ENCODE measurements at regions not wholly inside any gene's neighbourhood (a gene's known extent, or its start where the extent isn't known, plus 50 kb on each side); places are given as distances from the start of the nearest gene placed in this dataset.

- no peaks in the 10 kb centered on the region for H3K4me1 ChIP-seq (ENCODE audit: control insufficient read depth, insufficient read depth, low read length)
- H3K36me3 ChIP-seq (ENCODE audit: control insufficient read depth in 2 of 2, insufficient read depth in 2 of 2, low read length in 2 of 2), result no peaks in the 10 kb centered on the region
- H3K9ac ChIP-seq (ENCODE audit: low read length in 2 of 2), result no peak overlapping the region
- H3K4me3 ChIP-seq (ENCODE audit: low read length in 2 of 2), result no peak overlapping the region
- peaks cover 0 to 2% of the 10 kb centered on the region in 2 donors for H3K9me3 ChIP-seq (ENCODE audit: control insufficient read depth in 2 of 2, low read length in 2 of 2)
- no peaks in the 10 kb centered on the region for H3K27me3 ChIP-seq (ENCODE audit: control insufficient read depth in 1 of 2, insufficient read depth in 2 of 2, low read length in 2 of 2)
- H3K27ac ChIP-seq (ENCODE audit: low read length), result no peak overlapping the region
Observed at GRCh38 chr2:83565626-83566025, 893.5 kb downstream of the SUCLG1 start.

- Histone ChIP-seq H3K9ac (ENCODE audit: low read length in 2 of 2) (no peak overlapping the region), H3K4me1 (ENCODE audit: control insufficient read depth, insufficient read depth, low read length) (no peaks in the 10 kb centered on the region), H3K4me3 (ENCODE audit: low read length in 2 of 2) (no peak overlapping the region), H3K36me3 (ENCODE audit: control insufficient read depth in 2 of 2, insufficient read depth in 2 of 2, low read length in 2 of 2) (no peaks in the 10 kb centered on the region), H3K9me3 (ENCODE audit: control insufficient read depth in 2 of 2, low read length in 2 of 2) (peaks cover 0 to 2% of the 10 kb centered on the region in 2 donors), H3K27ac (ENCODE audit: low read length) (no peak overlapping the region), H3K27me3 (ENCODE audit: control insufficient read depth in 1 of 2, insufficient read depth in 2 of 2, low read length in 2 of 2) (no peaks in the 10 kb centered on the region)
Observed at GRCh38 chr2:83565181-83565580, 893.9 kb downstream of the SUCLG1 start.

- no peak overlapping the region for H3K9ac ChIP-seq (ENCODE audit: low read length in 2 of 2)
- no peaks in the 10 kb centered on the region for H3K4me1 ChIP-seq (ENCODE audit: control insufficient read depth, insufficient read depth, low read length)
- no peaks in the 10 kb centered on the region for H3K36me3 ChIP-seq (ENCODE audit: control insufficient read depth in 2 of 2, insufficient read depth in 2 of 2, low read length in 2 of 2)
- peaks cover 0 to 2% of the 10 kb centered on the region in 2 donors for H3K9me3 ChIP-seq (ENCODE audit: control insufficient read depth in 2 of 2, low read length in 2 of 2)
- H3K4me3 ChIP-seq (ENCODE audit: low read length in 2 of 2), result no peak overlapping the region
- H3K27ac ChIP-seq (ENCODE audit: low read length), result no peak overlapping the region
- no peaks in the 10 kb centered on the region for H3K27me3 ChIP-seq (ENCODE audit: control insufficient read depth in 1 of 2, insufficient read depth in 2 of 2, low read length in 2 of 2)
Observed at GRCh38 chr2:83561592-83561991, 897.5 kb downstream of the SUCLG1 start.

GRCh38 chr2:83536556-83536955, 922.5 kb downstream of the SUCLG1 start:
- Histone ChIP-seq H3K36me3 (ENCODE audit: control insufficient read depth in 2 of 2, insufficient read depth in 2 of 2, low read length in 2 of 2) (no peaks in the 10 kb centered on the region), H3K4me1 (ENCODE audit: control insufficient read depth, insufficient read depth, low read length) (no peaks in the 10 kb centered on the region), H3K27ac (ENCODE audit: low read length) (no peak overlapping the region), H3K9ac (ENCODE audit: low read length in 2 of 2) (no peak overlapping the region), H3K27me3 (ENCODE audit: control insufficient read depth in 1 of 2, insufficient read depth in 2 of 2, low read length in 2 of 2) (no peaks in the 10 kb centered on the region), H3K4me3 (ENCODE audit: low read length in 2 of 2) (no peak overlapping the region), H3K9me3 (ENCODE audit: control insufficient read depth in 2 of 2, low read length in 2 of 2) (no peaks in the 10 kb centered on the region)

GRCh38 chr2:83534416-83534815, 924.7 kb downstream of the SUCLG1 start:
- Histone ChIP-seq H3K9ac (ENCODE audit: low read length in 2 of 2) (no peak overlapping the region), H3K27me3 (ENCODE audit: control insufficient read depth in 1 of 2, insufficient read depth in 2 of 2, low read length in 2 of 2) (no peaks in the 10 kb centered on the region), H3K4me3 (ENCODE audit: low read length in 2 of 2) (no peak overlapping the region), H3K4me1 (ENCODE audit: control insufficient read depth, insufficient read depth, low read length) (no peaks in the 10 kb centered on the region), H3K9me3 (ENCODE audit: control insufficient read depth in 2 of 2, low read length in 2 of 2) (no peaks in the 10 kb centered on the region), H3K36me3 (ENCODE audit: control insufficient read depth in 2 of 2, insufficient read depth in 2 of 2, low read length in 2 of 2) (no peaks in the 10 kb centered on the region), H3K27ac (ENCODE audit: low read length) (no peak overlapping the region)

- Histone ChIP-seq H3K4me3 (ENCODE audit: low read length in 2 of 2) (no peak overlapping the region), H3K27ac (ENCODE audit: low read length) (no peak overlapping the region), H3K9me3 (ENCODE audit: control insufficient read depth in 2 of 2, low read length in 2 of 2) (no peaks in the 10 kb centered on the region), H3K9ac (ENCODE audit: low read length in 2 of 2) (no peak overlapping the region), H3K36me3 (ENCODE audit: control insufficient read depth in 2 of 2, insufficient read depth in 2 of 2, low read length in 2 of 2) (no peaks in the 10 kb centered on the region), H3K27me3 (ENCODE audit: control insufficient read depth in 1 of 2, insufficient read depth in 2 of 2, low read length in 2 of 2) (no peaks in the 10 kb centered on the region), H3K4me1 (ENCODE audit: control insufficient read depth, insufficient read depth, low read length) (no peaks in the 10 kb centered on the region)
Observed at GRCh38 chr2:83531206-83531826, 927.8 kb downstream of the SUCLG1 start.

GRCh38 chr2:83528767-83529166, 930.3 kb downstream of the SUCLG1 start:
- Histone ChIP-seq H3K9me3 (ENCODE audit: control insufficient read depth in 2 of 2, low read length in 2 of 2) (no peaks in the 10 kb centered on the region), H3K36me3 (ENCODE audit: control insufficient read depth in 2 of 2, insufficient read depth in 2 of 2, low read length in 2 of 2) (no peaks in the 10 kb centered on the region), H3K27me3 (ENCODE audit: control insufficient read depth in 1 of 2, insufficient read depth in 2 of 2, low read length in 2 of 2) (no peaks in the 10 kb centered on the region), H3K27ac (ENCODE audit: low read length) (no peak overlapping the region), H3K9ac (ENCODE audit: low read length in 2 of 2) (no peak overlapping the region), H3K4me1 (ENCODE audit: control insufficient read depth, insufficient read depth, low read length) (no peaks in the 10 kb centered on the region), H3K4me3 (ENCODE audit: low read length in 2 of 2) (no peak overlapping the region)

- no peaks in the 10 kb centered on the region for H3K9me3 ChIP-seq (ENCODE audit: control insufficient read depth in 2 of 2, low read length in 2 of 2)
- H3K27me3 ChIP-seq (ENCODE audit: control insufficient read depth in 1 of 2, insufficient read depth in 2 of 2, low read length in 2 of 2), result no peaks in the 10 kb centered on the region
- no peaks in the 10 kb centered on the region for H3K36me3 ChIP-seq (ENCODE audit: control insufficient read depth in 2 of 2, insufficient read depth in 2 of 2, low read length in 2 of 2)
Observed at GRCh38 chr2:83522891-83523493, 936.1 kb downstream of the SUCLG1 start.

GRCh38 chr2:83517727-83518368, 941.2 kb downstream of the SUCLG1 start:
- Histone ChIP-seq H3K36me3 (ENCODE audit: control insufficient read depth in 2 of 2, insufficient read depth in 2 of 2, low read length in 2 of 2) (no peaks in the 10 kb centered on the region), H3K4me1 (ENCODE audit: control insufficient read depth, insufficient read depth, low read length) (no peaks in the 10 kb centered on the region), H3K9me3 (ENCODE audit: control insufficient read depth in 2 of 2, low read length in 2 of 2) (no peaks in the 10 kb centered on the region), H3K9ac (ENCODE audit: low read length in 2 of 2) (no peak overlapping the region), H3K27me3 (ENCODE audit: control insufficient read depth in 1 of 2, insufficient read depth in 2 of 2, low read length in 2 of 2) (no peaks in the 10 kb centered on the region), H3K27ac (ENCODE audit: low read length) (no peak overlapping the region), H3K4me3 (ENCODE audit: low read length in 2 of 2) (no peak overlapping the region)

More at GRCh38 chr2:83522891-83523493, 936.1 kb downstream of the SUCLG1 start:
- Histone ChIP-seq H3K9ac (ENCODE audit: low read length in 2 of 2) (no peak overlapping the region), H3K4me3 (ENCODE audit: low read length in 2 of 2) (no peak overlapping the region), H3K4me1 (ENCODE audit: control insufficient read depth, insufficient read depth, low read length) (no peaks in the 10 kb centered on the region), H3K27ac (ENCODE audit: low read length) (no peak overlapping the region)

- no peaks in the 10 kb centered on the region for H3K36me3 ChIP-seq (ENCODE audit: control insufficient read depth in 2 of 2, insufficient read depth in 2 of 2, low read length in 2 of 2)
- H3K4me3 ChIP-seq (ENCODE audit: low read length in 2 of 2), result no peak overlapping the region
- H3K27ac ChIP-seq (ENCODE audit: low read length), result no peak overlapping the region
- H3K9ac ChIP-seq (ENCODE audit: low read length in 2 of 2), result no peak overlapping the region
- H3K4me1 ChIP-seq (ENCODE audit: control insufficient read depth, insufficient read depth, low read length), result no peaks in the 10 kb centered on the region
- no peaks in the 10 kb centered on the region for H3K9me3 ChIP-seq (ENCODE audit: control insufficient read depth in 2 of 2, low read length in 2 of 2)
- no peaks in the 10 kb centered on the region for H3K27me3 ChIP-seq (ENCODE audit: control insufficient read depth in 1 of 2, insufficient read depth in 2 of 2, low read length in 2 of 2)
Observed at GRCh38 chr2:83516503-83516902, 942.6 kb downstream of the SUCLG1 start.

GRCh38 chr2:83487451-83487850, 971.6 kb downstream of the SUCLG1 start:
- no peaks in the 10 kb centered on the region for H3K27me3 ChIP-seq (ENCODE audit: control insufficient read depth in 1 of 2, insufficient read depth in 2 of 2, low read length in 2 of 2)
- no peak overlapping the region for H3K27ac ChIP-seq (ENCODE audit: low read length)
- no peaks in the 10 kb centered on the region for H3K4me1 ChIP-seq (ENCODE audit: control insufficient read depth, insufficient read depth, low read length)
- no peaks in the 10 kb centered on the region for H3K36me3 ChIP-seq (ENCODE audit: control insufficient read depth in 2 of 2, insufficient read depth in 2 of 2, low read length in 2 of 2)
- H3K9ac ChIP-seq (ENCODE audit: low read length in 2 of 2), result no peak overlapping the region
- H3K9me3 ChIP-seq (ENCODE audit: control insufficient read depth in 2 of 2, low read length in 2 of 2), result no peaks in the 10 kb centered on the region
- H3K4me3 ChIP-seq (ENCODE audit: low read length in 2 of 2), result no peak overlapping the region

Data from stomach smooth muscle (tissue), 2 donors.